Endothelial cell of umbilical vein (primary cell): ENCODE measurements at regions not wholly inside any gene's neighbourhood (a gene's known extent, or its start where the extent isn't known, plus 50 kb on each side); places are given as distances from the start of the nearest gene placed in this dataset.

Source experiments
- EZH2 ChIP-seq: IDR thresholded peaks from 2 replicates; pipeline ENCODE4 v1.6.1; 2012; ENCODE audit warnings: borderline replicate concordance, low read depth, mild to moderate bottlenecking, moderate library complexity, low read length, inconsistent platforms; ENCODE audit not compliant: severe bottlenecking
- GATA2 ChIP-seq: IDR thresholded peaks from 2 replicates; pipeline ENCODE4 v1.7.0; 2011; ENCODE audit warnings: low read depth, mild to moderate bottlenecking, moderate library complexity, mixed read lengths, low read length; ENCODE audit not compliant: insufficient read length, insufficient read depth
- MYC ChIP-seq: IDR thresholded peaks from one replicate; pipeline ENCODE4 v1.6.1; 2011; ENCODE audit warnings: mild to moderate bottlenecking, low read depth, low read length
- POLR2A ChIP-seq: IDR thresholded peaks from 2 replicates; pipeline ENCODE4 v1.6.1; 2012; ENCODE audit warnings: low read depth, mild to moderate bottlenecking, control low read depth, low read length
- TF ChIP-seq, protein P1 (sequence below), 2 donors: IDR thresholded peaks; 1 replicate in 1 of 2; 2 replicates in 1 of 2; pipeline ENCODE4 v1.5.1; 2011; ENCODE audit warnings: low read length in 2 of 2, mild to moderate bottlenecking in 2 of 2, moderate library complexity in 2 of 2, control low read depth in 1 of 2, inconsistent platforms in 1 of 2, low read depth in 1 of 2; ENCODE audit not compliant: insufficient read depth in 1 of 2; ENCODE audit errors: extremely low read depth in 1 of 2

DNA sequence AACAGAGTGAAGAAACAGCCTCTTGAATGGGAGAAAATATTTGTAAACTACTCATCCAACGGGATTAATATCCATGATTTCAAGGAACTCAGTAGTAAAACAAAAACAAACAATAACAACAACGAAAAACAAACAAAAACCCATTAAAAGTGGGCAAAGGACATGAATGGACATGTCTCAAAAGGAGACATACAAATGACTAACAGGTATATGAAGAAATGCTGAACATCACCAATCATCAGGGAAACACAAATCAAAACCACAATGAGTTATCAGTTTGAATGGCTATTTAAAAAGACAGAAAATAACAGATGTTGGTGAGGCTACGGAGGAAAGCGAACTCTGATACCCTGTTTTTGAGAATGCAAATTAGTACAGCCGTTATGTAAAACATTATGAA is 224.8 kb upstream of the NRXN1 start:
- TF ChIP-seq POLR2A (no peak), MYC (no peak), GATA2 (no peak), EZH2 (no peak)
- TF ChIP-seq, protein P1, sequence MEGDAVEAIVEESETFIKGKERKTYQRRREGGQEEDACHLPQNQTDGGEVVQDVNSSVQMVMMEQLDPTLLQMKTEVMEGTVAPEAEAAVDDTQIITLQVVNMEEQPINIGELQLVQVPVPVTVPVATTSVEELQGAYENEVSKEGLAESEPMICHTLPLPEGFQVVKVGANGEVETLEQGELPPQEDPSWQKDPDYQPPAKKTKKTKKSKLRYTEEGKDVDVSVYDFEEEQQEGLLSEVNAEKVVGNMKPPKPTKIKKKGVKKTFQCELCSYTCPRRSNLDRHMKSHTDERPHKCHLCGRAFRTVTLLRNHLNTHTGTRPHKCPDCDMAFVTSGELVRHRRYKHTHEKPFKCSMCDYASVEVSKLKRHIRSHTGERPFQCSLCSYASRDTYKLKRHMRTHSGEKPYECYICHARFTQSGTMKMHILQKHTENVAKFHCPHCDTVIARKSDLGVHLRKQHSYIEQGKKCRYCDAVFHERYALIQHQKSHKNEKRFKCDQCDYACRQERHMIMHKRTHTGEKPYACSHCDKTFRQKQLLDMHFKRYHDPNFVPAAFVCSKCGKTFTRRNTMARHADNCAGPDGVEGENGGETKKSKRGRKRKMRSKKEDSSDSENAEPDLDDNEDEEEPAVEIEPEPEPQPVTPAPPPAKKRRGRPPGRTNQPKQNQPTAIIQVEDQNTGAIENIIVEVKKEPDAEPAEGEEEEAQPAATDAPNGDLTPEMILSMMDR (IDR thresholded peaks at IDR 0.05; ENCODE audit: extremely low read depth in 1 of 2, insufficient read depth in 1 of 2, low read depth in 1 of 2, low read length in 2 of 2), result no peak
